ENCODE measurements at regions not wholly inside any gene's neighbourhood (a gene's known extent, or its start where the extent isn't known, plus 50 kb on each side); places are given as distances from the start of the nearest gene placed in this dataset.

- TF ChIP-seq POLR2AphosphoS5 (IDR thresholded peaks at IDR 0.05; ENCODE audit: low read depth, low read length) = no peak
- no peak for TF ChIP-seq SIN3A (IDR thresholded peaks at IDR 0.05; ENCODE audit: borderline replicate concordance, insufficient read depth, low read length)
- TF ChIP-seq TAF1 (IDR thresholded peaks at IDR 0.05; ENCODE audit: borderline replicate concordance, insufficient read depth, low read length) = no peak
- TF ChIP-seq, protein P1, sequence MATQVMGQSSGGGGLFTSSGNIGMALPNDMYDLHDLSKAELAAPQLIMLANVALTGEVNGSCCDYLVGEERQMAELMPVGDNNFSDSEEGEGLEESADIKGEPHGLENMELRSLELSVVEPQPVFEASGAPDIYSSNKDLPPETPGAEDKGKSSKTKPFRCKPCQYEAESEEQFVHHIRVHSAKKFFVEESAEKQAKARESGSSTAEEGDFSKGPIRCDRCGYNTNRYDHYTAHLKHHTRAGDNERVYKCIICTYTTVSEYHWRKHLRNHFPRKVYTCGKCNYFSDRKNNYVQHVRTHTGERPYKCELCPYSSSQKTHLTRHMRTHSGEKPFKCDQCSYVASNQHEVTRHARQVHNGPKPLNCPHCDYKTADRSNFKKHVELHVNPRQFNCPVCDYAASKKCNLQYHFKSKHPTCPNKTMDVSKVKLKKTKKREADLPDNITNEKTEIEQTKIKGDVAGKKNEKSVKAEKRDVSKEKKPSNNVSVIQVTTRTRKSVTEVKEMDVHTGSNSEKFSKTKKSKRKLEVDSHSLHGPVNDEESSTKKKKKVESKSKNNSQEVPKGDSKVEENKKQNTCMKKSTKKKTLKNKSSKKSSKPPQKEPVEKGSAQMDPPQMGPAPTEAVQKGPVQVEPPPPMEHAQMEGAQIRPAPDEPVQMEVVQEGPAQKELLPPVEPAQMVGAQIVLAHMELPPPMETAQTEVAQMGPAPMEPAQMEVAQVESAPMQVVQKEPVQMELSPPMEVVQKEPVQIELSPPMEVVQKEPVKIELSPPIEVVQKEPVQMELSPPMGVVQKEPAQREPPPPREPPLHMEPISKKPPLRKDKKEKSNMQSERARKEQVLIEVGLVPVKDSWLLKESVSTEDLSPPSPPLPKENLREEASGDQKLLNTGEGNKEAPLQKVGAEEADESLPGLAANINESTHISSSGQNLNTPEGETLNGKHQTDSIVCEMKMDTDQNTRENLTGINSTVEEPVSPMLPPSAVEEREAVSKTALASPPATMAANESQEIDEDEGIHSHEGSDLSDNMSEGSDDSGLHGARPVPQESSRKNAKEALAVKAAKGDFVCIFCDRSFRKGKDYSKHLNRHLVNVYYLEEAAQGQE (IDR thresholded peaks at IDR 0.05; ENCODE audit: insufficient read depth in 1 of 2, low read depth in 2 of 2, low read length in 2 of 2) = no peak
- no peak for TF ChIP-seq FOXP2 (optimal IDR thresholded peaks at IDR 0.05; ENCODE audit: borderline replicate concordance, extremely low read depth, extremely low read length, insufficient read depth)
Observed at GRCh38 chr4:82275431-82276331, 98.1 kb downstream of the HNRNPD start.

DNA sequence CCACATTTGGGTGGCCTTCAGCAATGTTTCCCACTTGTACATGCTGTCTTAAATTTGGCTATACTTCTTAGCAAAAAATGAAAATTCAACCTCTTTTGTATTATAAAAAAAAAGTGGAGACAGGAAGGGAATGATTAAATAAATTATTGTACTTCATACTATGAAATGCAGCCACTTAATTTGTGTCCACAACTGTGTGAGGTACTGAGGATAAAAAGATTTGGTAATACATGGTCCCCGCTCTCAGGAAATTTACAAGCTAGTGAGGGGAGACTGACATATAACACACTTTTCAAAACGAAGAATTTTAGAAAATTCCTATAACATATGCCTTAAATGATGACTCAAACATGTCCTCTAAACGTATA is 105.0 kb downstream of the HNRNPD start:
- no peak for TF ChIP-seq SIN3A (IDR thresholded peaks at IDR 0.05; ENCODE audit: borderline replicate concordance, insufficient read depth, low read length)
- TF ChIP-seq TAF1 (IDR thresholded peaks at IDR 0.05; ENCODE audit: borderline replicate concordance, insufficient read depth, low read length) = no peak
- TF ChIP-seq, protein P1 (IDR thresholded peaks at IDR 0.05; ENCODE audit: insufficient read depth in 1 of 2, low read depth in 2 of 2, low read length in 2 of 2) = no peak
- no peak for TF ChIP-seq FOXP2 (optimal IDR thresholded peaks at IDR 0.05; ENCODE audit: borderline replicate concordance, extremely low read depth, extremely low read length, insufficient read depth)
- no peak for TF ChIP-seq POLR2AphosphoS5 (IDR thresholded peaks at IDR 0.05; ENCODE audit: low read depth, low read length)

DNA sequence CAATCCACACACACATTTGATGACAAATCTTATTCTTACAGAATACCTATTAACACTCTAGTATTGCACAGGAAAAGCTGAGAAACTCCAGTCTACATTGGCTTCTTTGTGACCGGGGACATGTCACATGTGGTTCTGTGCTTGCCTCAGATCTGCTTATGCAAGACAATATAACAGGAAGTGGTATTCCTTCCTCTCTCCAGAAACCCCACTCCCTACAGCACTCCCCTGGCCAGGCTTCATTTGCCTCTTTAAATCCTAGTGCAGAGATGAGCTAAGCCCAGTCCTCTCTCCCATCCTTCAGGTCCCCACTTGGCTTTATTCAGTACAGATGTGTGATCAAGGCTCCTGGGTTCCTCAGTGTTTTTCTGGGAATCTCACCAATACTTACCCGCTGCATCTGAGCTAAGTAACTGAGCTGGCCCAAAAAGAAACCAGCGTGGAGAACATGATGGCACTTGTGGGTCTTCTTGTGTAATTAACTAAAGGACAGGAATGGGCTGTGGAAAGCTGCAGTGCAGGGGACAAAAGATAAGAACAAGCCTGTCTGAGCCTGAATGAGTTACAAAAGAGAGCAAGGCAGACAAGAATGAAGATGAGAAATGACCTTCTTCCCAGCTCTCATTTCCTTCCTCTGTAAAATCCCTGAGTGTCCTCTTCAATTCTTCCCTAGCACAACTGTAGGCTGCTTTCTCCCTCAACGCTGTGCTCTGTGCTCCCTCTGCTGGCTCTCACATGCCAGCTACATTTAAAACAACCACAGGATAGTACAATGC is 105.6 kb downstream of the HNRNPD start:
- TF ChIP-seq POLR2AphosphoS5 (IDR thresholded peaks at IDR 0.05; ENCODE audit: low read depth, low read length) (no peak), SIN3A (IDR thresholded peaks at IDR 0.05; ENCODE audit: borderline replicate concordance, insufficient read depth, low read length) (no peak), TAF1 (IDR thresholded peaks at IDR 0.05; ENCODE audit: borderline replicate concordance, insufficient read depth, low read length) (no peak), FOXP2 (optimal IDR thresholded peaks at IDR 0.05; ENCODE audit: borderline replicate concordance, extremely low read depth, extremely low read length, insufficient read depth) (no peak)
- TF ChIP-seq, protein P1 (IDR thresholded peaks at IDR 0.05; ENCODE audit: insufficient read depth in 1 of 2, low read depth in 2 of 2, low read length in 2 of 2) = no peak

DNA sequence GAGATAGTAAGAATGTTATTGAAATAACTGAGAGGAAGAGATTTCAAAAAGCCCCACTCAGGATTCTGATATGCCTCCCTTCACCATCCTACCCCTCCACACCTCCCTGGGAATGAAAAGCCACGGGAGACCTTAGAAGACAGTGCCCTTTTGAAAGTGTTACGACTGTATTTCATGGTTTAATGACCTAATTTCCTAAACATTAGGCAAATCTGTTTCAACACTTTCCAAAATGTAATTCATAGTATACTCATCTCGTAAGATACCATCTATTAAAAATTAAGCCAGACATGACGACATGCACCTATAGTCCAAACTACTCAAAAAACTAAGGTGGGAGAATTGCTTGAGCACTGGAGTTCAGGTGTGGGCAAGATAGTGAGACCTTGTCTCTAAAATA is 106.3 kb downstream of the HNRNPD start:
- TF ChIP-seq, protein P1 (IDR thresholded peaks at IDR 0.05; ENCODE audit: insufficient read depth in 1 of 2, low read depth in 2 of 2, low read length in 2 of 2) = no peak
- TF ChIP-seq TAF1 (IDR thresholded peaks at IDR 0.05; ENCODE audit: borderline replicate concordance, insufficient read depth, low read length) = no peak
- no peak for TF ChIP-seq POLR2AphosphoS5 (IDR thresholded peaks at IDR 0.05; ENCODE audit: low read depth, low read length)
- TF ChIP-seq SIN3A (IDR thresholded peaks at IDR 0.05; ENCODE audit: borderline replicate concordance, insufficient read depth, low read length) = no peak
- no peak for TF ChIP-seq FOXP2 (optimal IDR thresholded peaks at IDR 0.05; ENCODE audit: borderline replicate concordance, extremely low read depth, extremely low read length, insufficient read depth)
